ENCODE measurements at regions not wholly inside any gene's neighbourhood (a gene's known extent, or its start where the extent isn't known, plus 50 kb on each side); places are given as distances from the start of the nearest gene placed in this dataset.
"Not testable (repeated sequence)": the region's sequence is repeated elsewhere in the genome, so short reads cannot be mapped to it uniquely, and the experiment has no call there.

- DNase-seq, result no peak
These were observed 62.3 kb upstream of the PAGE3 start for GRCh38 chrX:55326985-55327384.

GRCh38 chrX:55335296-55335695, 70.6 kb upstream of the PAGE3 start:
- DNase-seq, result no peak

GRCh38 chrX:55336176-55336575, 71.5 kb upstream of the PAGE3 start:
- DNase-seq, result no peak

- DNase-seq, result no peak
These were observed 76.2 kb upstream of the PAGE3 start for GRCh38 chrX:55340896-55341433.

GRCh38 chrX:55342533-55343501, 78.1 kb upstream of the PAGE3 start:
- peak; percentile 6 for DNase-seq

- no peak for DNase-seq
These were observed 91.9 kb upstream of the PAGE3 start for GRCh38 chrX:55356609-55357008.

- DNase-seq, result no peak
These were observed 92.5 kb upstream of the PAGE3 start for GRCh38 chrX:55357236-55357635.

GRCh38 chrX:55379396-55379795, 72.5 kb upstream of the MAGEH1 start:
- no peak for DNase-seq

GRCh38 chrX:55389376-55389775, 62.6 kb upstream of the MAGEH1 start:
- no peak for DNase-seq

- DNase-seq, result not testable (repeated sequence)
These were observed 55.1 kb upstream of the MAGEH1 start for GRCh38 chrX:55396836-55397235.

Measured in NCI-H510A treated with DMSO at 0.1 percent for 48 hours (cell line).